GM12891 (cell line): ENCODE measurements at regions not wholly inside any gene's neighbourhood (a gene's known extent, or its start where the extent isn't known, plus 50 kb on each side); places are given as distances from the start of the nearest gene placed in this dataset.

Experiments
- POLR2A ChIP-seq: IDR thresholded peaks from 2 replicates; pipeline ENCODE4 v1.6.1; 2011; ENCODE audit warnings: low read depth, low read length, control low read depth
- POLR2AphosphoS5 ChIP-seq: IDR thresholded peaks from 2 replicates; pipeline ENCODE4 v1.6.1; 2011; ENCODE audit warnings: low read depth, low read length, control low read depth
- SPI1 ChIP-seq: IDR thresholded peaks from 2 replicates; pipeline ENCODE4 v1.6.1; 2011; ENCODE audit warnings: low read depth, low read length, control low read depth
- TAF1 ChIP-seq: IDR thresholded peaks from 2 replicates; pipeline ENCODE4 v1.6.1; 2011; ENCODE audit warnings: low read depth, low read length, control low read depth

DNA sequence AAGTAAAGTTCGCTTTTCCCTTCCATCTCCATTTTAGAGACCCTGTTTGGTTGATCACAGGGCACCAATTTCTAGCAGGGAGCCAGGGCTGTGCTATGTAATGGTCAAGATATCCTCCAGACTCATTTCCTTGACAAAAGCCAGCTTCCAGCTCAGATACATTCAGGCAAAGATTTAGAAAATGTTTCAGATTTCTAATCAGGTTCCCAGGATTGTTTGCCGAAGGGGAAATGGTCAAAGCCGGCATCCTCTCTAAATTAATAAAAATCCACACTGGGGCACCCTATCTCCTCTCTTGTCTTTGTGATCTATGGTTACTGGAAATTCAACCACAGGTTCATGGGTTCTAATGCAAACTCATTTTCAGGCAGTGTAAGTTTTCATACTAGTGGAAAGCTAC is 686.8 kb upstream of the KIF2B start:
- TF ChIP-seq POLR2A: no peak
- TF ChIP-seq POLR2AphosphoS5: no peak
- TF ChIP-seq TAF1: no peak
- no peak for TF ChIP-seq SPI1
